GM21367 (cell line): ENCODE measurements at regions not wholly inside any gene's neighbourhood (a gene's known extent, or its start where the extent isn't known, plus 50 kb on each side); places are given as distances from the start of the nearest gene placed in this dataset.
"Not testable (repeated sequence)": the region's sequence is repeated elsewhere in the genome, so short reads cannot be mapped to it uniquely, and the experiment has no call there.

Experiments
- ATAC-seq: cut with Tn5 transposase; IDR thresholded peaks from one replicate; pipeline ENCODE4 v1.9.1; 2021; ENCODE audit not compliant: unreplicated experiment

- no peak for ATAC-seq
Observed at GRCh38 chr4:23970201-23970850, 80.5 kb upstream of the PPARGC1A start.

- no peak for ATAC-seq
Observed at GRCh38 chr4:23969635-23970145, 79.8 kb upstream of the PPARGC1A start.

- no peak for ATAC-seq
Observed at GRCh38 chr4:23967281-23967680, 77.4 kb upstream of the PPARGC1A start.

DNA sequence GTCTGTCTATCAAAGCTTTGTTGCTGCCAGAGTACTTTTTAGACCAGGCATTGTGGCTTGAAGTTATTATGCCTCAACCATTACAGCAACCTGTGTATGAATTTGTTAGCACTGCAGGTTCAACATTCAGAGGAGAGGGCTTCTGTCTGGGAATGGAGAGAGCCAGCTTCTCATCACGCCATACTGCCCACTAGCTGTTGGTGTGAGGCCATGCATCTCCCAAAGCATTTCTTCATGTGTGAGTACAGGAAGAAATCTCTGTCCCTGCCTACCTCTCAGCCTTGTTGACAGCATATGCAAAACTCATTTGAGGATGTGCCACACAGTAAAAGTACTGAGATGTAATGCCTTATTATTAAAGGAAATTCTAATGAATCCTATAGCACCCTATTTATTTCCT, 76.9 kb upstream of the PPARGC1A start:
- ATAC-seq = no peak

GRCh38 chr4:23962462-23962861, 72.6 kb upstream of the PPARGC1A start:
- ATAC-seq = no peak

- not testable (repeated sequence) for ATAC-seq
Observed at GRCh38 chr4:23961395-23961794, 71.5 kb upstream of the PPARGC1A start.

- no peak for ATAC-seq
Observed at GRCh38 chr4:23959396-23960148, 69.7 kb upstream of the PPARGC1A start.

GRCh38 chr4:23958749-23959148, 68.9 kb upstream of the PPARGC1A start:
- ATAC-seq = no peak

DNA sequence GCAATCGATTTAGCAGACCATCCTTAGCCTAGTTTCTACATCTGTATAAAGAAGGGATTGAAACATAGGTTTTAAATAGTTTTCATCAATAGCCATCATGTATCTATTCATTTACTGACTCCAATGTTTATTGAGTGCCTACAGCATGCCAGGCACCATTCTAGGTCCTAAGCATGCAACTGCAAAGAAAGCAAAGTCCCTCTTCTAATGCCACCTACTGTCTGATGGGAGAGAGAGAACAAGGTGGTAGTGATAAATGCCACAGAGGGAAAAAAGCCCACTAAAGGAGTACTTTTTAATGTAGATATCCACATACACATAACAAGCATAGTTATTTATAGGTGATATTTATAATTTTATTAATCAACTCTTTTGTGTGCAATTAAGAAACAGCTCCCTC, 67.6 kb upstream of the PPARGC1A start:
- ATAC-seq = no peak

DNA sequence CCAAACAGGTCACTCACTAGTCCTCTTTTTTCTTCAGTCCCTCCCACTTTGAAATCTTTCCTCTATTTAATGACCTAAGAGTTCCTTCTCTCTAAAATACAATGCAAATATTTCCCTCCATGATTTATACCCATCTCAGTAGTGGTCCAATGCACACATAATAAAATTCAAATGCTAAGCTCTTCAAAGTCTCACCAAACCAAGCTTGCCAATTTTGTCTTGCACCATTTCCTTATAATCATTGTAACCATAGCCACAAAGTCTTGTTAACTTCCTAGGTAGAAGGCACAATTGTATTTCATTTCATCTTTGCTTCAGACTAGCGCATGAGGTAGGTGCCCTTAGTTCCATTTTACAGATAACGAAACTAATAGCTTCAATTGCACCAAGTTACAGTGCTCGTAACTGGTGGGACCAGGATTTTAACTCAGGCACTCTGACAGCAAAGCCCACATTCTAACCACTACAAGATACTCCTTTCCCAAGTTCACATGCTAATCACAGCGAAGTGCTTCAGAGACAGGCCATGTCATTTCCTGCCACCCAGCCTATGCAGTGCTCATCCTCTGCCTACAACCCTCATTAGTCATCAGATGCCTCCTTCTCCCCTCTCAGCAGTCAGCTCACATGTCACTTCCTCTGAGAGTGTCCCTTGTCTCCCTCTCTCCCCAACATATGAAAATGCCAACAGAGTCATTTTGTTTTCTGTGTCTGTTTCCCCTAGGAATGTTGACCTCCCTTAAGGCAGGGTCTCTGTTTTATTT, 66.9 kb upstream of the PPARGC1A start:
- ATAC-seq = no peak

DNA sequence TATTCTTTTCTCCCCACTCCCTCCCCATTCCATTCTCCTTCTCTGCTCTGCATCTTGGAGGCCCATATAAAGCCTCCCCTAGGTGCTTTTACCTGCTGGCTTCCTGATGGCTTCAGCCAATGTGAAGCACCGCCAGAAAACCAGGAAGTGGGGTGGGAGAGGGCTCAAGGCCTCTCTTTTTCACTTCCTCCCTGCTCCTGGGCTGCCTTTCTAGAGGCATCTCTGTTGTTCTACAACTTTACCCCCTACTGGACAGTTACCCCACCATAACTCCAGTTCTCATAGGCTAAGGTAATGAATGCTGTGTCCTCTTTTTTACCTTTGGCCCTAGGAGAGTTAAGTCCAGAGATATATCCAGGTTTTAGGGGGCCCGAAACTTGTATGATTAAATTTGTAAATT, 62.4 kb upstream of the PPARGC1A start:
- ATAC-seq = no peak

GRCh38 chr4:23947826-23948225, 58.0 kb upstream of the PPARGC1A start:
- ATAC-seq = no peak

- ATAC-seq = no peak
Observed at GRCh38 chr4:23946299-23946698, 56.5 kb upstream of the PPARGC1A start.

DNA sequence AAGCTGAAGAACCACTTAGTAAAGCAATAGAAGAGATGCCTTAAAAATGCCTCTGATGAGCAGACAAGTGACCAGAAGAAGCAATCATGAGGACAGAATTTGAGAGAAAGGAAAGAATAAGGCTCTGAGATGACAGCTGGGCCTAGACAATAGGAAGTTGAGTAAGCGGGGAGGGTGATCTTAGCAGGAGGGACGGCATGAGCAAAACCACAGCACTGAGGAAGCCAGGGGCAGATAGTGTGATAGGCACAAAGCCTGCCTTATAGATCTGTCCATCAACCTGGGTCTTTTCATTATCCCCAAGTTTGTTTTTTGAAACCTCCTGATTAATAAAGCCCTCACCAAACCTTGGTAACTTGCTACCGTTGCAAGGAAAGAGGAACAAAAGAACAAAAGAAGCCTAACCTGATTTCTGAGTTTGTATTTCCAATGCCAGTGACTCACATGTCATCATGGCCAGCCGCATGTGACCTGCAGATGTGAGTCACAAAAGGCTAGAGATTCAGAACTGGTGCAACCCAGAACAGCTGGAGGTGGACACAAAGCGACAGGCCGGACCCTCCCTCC, 55.7 kb upstream of the PPARGC1A start:
- no peak for ATAC-seq

- not testable (repeated sequence) for ATAC-seq
Observed at GRCh38 chr4:23944556-23944955, 54.7 kb upstream of the PPARGC1A start.

GRCh38 chr4:23943478-23943877, 53.6 kb upstream of the PPARGC1A start:
- no peak for ATAC-seq

DNA sequence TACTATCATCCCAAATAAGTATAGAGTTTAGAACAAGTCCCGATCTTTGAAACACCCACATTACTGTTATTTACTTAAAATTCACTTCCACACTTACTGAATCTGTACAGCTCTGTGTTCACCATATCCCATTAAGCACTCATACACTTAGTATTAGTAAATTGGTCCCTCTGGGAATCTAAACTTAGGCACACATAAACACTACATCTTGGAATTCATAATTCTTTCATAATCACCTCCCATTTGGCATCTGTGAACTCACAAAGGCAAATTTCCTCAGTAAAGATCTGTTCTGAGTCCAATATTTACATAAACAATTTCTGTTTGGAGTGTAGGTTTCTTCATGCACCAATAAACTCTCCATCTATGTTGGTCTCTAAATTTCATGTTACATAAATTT, 52.6 kb upstream of the PPARGC1A start:
- ATAC-seq = no peak
